ENCODE measurements at regions not wholly inside any gene's neighbourhood (a gene's known extent, or its start where the extent isn't known, plus 50 kb on each side); places are given as distances from the start of the nearest gene placed in this dataset.

- TF ChIP-seq POLR2AphosphoS5 (IDR thresholded peaks at IDR 0.05), result no peak
- no peak for TF ChIP-seq CTCF (IDR thresholded peaks at IDR 0.05 in 8 of 11, conservative IDR thresholded peaks at IDR 0.05 in 3 of 11)
Measured at GRCh38 chr6:2576499-2576898, 174.2 kb downstream of the MYLK4 start.
